Stimulated activated CD4-positive, alpha-beta T cell treated with anti-CD3 and anti-CD28 coated beads, Interleukin-1b, Interleukin-23, amount 100 ng/mL, for 4 hours (primary cell): ENCODE measurements at regions not wholly inside any gene's neighbourhood (a gene's known extent, or its start where the extent isn't known, plus 50 kb on each side); places are given as distances from the start of the nearest gene placed in this dataset.
"Not testable (repeated sequence)": the region's sequence is repeated elsewhere in the genome, so short reads cannot be mapped to it uniquely, and the experiment has no call there.

ENCODE experiments used
- DNase-seq, 2 donors: peaks; one replicate each; pipeline ENCODE4 v3.0.0-alpha.2; 2020; ENCODE audit warnings: low read depth in 2 of 2

DNA sequence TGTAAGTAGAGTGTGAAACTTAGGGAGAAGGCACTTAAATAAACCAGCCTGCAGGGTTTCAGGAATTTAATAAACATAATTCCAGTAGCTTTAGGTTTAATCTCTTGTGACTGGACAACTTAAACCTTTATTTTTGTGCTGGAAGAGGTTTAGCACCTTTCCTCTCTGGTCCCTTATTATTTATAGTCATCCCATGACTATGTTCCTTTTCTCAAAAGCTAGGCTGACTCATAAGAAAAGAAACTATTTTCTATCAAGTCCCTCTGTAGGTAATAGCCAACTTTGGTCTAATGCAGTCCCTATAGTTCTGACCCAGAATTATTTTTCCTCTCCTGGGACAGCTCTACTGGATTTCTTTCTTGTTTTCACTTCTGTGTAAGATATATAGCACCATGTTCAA lies 588.9 kb downstream of the NR2F1-AS1 start:
- DNase-seq: no peak

DNA sequence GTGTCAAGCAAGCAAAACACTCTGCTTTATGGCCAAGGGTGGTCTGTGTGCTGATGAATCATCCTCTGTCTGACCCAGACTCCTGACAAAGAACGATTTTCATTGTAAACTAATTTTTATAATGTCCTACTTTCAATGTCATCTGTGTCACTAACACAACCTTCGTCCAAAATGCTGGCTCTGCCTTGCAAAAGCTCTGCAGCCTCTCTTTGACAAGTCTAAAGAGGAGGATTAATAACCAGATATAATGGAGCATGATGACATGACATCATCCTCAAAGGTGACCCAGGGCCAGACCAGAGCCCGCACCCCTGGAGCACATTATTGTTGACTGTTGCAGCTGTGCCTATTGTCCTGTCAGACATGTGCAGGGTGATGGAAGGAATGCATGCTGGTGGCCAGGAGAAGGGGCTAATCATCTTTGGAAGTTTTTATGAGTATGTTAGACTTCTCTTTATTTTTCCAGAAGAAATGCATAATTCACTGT lies 589.4 kb downstream of the NR2F1-AS1 start:
- DNase-seq: no peak

DNA sequence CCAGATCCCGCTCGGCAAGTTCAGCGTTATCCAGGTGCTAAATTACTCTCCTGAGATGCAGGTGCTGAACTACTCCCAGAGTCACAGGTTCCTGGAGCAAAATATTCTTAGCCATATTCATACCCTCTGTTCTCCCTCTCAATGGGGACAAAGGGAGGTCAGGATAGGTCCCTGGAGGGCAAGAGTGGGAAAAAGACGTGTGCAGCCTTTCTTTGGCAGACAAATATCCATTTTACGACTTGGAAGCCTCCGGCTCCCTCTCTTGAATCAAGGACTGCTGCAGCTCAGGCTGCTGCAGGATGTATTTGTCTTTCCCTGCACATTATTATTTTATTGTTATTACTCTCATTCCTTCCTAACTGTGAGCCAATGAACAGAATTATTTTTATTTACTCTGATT lies 590.2 kb downstream of the NR2F1-AS1 start:
- DNase-seq: no peak

DNA sequence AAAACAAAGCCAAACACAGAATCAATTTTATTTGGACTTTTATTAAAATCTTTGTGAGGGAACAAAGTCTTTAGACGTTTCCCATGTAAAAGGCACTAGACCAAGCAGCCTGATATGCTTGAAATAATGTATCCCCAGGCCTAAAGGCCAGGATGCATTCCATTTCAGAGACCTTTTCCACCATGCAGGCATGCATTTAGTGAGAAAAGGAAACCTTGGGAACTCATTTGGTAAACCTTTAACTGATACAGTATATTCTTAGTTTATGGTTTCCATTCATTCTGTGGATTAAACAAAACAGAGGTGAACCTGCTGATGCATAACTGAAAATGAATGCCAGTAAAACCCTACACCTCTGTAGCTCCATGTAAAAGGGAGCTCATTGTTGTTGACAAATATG lies 600.0 kb downstream of the NR2F1-AS1 start:
- no peak for DNase-seq

DNA sequence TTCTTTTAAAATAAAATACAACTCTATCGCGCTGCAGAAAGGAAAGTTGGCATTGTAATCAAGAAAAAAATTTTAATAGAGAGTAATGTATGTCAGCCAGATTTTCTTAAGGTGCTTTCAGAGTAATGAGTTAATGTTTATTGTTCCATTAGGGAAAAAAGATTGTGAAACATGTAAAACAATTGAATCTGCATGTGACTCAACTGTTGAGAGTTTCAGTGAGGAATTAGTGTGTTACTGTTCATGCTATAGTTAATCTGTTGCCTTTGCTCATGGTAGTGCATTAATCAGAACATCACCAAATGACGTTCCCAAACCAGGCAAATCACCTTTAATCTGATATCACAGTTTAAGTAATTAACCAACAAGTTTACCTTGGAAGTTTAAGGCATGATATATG lies 600.5 kb downstream of the NR2F1-AS1 start:
- DNase-seq: no peak

DNA sequence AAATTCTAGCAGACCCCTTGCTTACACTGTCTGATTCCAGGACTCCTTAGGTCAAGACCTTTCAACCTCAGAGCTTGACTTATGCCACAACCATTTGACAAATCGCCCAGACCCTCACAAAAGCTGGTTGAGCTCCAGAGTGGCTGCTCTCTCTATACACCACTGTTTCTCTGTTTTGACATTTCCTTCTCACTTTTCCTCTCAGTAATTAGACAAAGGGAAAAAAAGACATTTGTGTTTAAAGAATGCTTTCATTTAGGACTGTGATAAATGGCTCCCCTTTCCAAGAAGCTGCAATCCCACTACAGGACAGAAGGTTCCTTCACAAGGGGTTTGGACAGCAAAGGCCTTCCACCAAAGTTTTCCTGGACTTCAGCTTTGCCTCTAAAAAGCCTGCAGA lies 601.3 kb downstream of the NR2F1-AS1 start:
- no peak for DNase-seq

DNA sequence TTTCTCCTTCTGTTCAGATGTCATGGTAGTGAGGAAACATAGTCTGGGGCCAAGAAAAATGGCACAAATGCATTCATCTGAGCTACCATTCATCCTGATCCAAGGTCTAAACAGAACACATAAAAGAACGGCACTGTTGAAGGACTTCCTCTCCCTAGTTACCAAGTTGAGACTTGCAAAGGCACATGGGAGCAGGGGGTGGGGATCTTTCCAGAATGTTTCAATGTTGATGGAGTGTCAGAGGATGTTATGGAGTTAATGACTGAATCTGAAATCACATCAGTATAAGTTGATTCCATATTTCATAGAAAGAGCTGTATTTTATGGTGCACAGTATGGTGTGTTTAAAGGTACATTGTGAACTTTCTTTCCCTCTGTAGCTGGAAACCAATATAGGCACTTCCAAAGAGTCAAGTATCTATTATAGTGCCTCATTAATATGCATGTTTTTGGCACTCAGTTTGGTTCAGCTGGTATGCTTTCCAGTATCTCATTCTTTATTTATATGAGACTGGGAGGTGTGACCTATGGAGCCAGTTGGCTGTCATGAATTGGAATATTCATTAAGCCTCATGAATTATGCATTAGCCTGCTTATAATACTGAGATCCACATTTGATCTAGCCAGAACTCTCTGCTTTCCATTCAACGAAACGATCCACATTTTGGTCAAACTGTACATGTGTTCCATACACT lies 603.0 kb downstream of the NR2F1-AS1 start:
- DNase-seq: no peak

DNA sequence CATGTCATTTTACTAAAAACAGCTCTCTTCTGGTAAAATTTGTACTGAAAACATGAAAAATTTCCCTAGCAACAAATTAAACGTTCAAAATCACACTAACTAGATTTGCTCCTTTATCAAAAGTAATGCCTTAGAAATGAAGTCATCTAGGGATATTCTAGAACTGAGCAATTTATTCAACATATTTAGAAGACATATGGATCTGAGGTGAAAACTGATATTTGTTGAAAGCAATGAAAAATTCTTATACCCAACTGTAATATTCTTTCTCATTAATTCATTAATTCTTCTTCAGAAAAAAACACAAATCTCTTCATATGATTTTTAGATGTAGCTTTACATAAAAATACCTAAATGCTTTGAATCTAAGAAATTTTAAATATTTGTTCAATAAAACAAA lies 604.9 kb downstream of the NR2F1-AS1 start:
- DNase-seq: no peak

DNA sequence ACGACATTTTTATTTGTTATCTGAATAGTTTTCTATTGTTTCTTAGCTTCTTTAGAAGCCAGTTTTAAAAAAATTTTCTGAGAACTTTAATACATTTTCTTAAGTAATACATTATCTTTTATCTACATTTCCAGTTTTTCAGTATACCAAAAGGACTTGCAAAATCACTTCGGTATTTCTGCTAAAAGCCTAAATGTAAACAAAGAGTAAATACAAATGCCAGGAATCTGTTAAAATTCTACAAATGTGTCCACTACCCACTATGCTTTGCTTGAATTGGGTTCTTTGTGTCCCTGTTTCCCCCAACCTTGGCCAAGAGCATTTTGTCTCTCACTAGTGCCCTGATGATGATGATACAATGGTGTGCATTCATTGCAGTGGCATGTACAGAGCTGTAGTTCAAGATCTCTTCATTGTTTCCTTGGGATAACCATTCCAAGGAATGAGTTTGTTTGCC lies 611.2 kb downstream of the NR2F1-AS1 start:
- no peak for DNase-seq

DNA sequence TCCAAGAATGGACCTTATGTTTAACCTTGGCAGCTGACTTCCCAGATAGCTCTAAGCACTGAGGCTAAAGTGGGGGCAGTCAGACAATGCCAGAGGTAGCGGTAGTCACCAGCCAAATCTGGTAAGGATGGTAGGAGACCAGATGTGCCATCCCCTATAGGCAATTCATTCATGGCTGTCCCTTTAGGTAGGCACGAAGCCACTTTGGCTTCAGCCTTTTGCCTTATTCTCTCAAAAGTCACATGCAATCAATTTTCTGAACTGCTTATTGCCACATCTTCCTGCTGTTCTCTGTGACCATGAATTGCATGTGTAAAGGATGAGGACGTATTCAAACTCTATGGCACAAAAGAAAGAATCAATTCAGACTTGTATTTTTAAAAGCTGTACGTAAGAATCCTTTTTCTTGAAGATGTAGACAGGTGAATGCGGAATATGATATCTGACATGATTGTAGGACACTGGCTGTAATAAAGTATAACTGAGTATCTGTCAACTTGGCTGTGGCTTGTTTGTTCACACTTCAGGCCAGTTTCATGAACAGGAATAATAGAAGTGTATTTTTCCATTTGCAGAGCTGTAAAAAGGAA lies 611.7 kb downstream of the NR2F1-AS1 start:
- DNase-seq: no peak

DNA sequence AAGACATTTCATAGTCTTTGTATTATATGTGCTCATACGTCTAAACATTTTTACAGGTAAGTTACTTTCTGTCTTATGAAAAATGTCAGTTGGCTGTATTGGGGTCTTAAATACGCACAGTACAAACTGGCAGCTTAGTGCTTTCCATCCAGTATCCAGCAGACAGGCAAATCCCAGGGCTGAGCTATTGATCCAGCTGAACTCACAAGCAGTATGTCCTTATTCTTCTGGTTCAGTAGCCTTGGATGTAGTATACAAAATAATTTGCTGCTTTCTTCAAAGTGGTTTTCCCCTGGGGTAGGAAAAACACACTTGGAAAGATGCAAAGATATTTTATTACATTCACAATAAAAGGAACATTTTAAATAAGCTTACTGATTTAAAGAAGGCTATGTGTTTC lies 617.2 kb downstream of the NR2F1-AS1 start:
- DNase-seq: no peak

DNA sequence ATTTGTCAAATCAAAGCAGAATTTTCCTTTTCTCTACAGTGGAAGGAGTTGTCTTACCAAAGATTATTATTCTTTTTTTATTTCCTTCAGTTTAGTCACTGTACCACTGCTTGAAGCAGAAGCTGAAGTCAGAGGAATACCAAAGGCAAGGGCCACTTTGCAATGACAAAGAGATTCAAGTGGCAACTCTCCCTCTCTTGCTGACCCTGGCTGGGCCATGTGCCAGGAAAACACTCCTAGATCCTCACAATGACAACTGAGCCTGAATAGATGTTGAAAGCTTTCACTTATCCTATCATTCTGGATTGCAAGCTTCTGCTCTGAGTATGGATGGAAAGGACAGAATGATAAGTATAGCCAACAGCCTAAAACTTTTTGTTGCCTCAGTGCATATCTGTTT lies 618.3 kb downstream of the NR2F1-AS1 start:
- no peak for DNase-seq

DNA sequence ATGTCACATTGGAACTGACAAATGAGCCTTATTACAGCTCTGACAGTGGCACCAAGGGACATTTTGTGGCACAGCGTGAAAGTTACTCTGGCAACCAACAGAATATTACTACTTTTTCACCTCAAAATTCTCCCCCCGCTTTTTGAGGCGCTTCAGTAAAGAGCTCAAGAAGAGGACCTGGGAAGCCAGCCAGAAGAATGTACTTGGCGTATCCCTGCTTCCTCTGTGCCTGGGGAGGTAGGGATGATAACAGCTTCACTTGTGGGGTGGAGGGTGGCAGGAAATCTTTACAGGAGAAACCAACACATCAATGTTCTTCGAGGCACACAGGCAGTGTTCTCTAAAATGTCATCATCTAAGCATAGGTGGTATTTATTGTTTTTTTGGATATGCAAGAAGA lies 624.1 kb downstream of the NR2F1-AS1 start:
- no peak for DNase-seq

DNA sequence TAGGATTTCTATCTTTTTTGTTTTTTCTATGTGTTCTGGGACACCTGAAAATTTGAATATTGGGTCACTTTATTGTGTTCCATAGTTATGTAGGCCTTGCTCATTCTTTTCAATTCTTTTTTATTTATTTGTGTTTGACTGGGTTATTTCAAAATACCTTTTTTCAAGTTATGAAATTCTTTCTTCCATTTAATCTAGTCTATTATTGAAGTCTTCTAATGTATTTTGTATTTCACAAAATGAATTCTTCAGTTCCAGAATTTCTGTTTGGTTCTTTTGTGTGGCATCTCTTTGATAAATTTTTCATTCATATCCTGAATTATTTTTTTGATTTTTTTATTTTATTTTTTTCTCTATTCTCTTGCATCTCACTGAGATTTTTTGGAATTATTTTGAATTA lies 628.8 kb downstream of the NR2F1-AS1 start:
- no peak for DNase-seq

DNA sequence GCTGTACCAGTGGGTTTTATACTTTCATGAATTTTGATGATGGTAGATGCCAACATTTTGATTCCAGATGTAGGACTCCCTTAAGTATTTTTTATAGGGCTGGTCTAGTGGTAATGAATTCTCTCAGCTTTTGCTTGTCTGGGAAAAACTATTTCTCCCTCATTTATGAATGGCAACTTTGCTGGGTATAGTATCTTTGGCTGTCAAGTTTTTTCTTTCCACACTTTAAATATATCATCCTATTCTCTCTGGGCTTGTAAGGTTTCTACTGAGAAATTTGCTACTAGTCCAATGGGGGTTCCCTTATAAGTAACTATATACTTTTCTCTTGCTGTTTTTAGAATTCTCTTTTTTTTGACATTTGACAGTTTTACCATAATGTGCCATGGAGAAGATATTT lies 629.3 kb downstream of the NR2F1-AS1 start:
- no peak for DNase-seq

DNA sequence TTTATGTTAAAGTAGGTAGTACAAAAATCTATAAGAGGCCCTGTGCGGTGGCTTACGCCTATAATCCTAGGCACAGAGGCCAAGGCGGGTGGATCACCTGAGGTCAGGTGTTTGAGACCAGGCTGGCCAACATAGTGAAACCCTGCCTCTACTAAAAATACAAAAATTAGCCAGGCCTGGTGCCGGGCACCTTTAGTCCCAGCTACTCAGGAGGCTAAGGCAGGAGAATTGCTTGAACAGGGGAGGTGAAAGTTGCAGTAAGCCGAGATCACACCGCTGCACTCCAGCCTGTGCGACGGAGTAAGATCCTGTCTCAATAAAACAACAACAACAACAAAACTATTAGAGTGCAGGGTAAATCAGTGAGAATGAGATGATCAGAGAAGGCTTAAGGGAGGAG lies 634.5 kb downstream of the NR2F1-AS1 start:
- DNase-seq: no peak

DNA sequence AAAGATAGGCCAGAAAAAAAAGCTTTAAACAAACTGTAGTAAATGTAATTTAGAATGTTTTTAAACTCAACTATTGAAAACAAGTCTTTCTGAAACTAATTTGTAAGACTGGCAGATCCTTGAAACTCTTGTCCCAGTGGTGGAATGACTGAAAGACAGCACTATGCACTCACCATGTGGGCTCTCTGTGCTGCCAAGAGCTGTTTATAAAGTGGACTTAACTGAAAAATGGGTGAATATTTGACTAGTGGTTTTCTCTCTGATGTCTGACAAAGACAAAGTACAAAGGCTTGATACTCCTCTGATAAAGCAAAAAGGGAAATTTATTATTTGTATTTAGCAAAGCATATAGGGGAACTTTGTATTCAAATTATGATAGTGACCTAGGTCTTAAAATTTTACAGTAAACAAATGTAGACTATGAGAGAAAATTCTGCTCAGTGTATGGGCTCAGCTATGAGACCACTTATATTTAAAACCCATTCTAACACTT lies 635.4 kb downstream of the NR2F1-AS1 start:
- DNase-seq: no peak

DNA sequence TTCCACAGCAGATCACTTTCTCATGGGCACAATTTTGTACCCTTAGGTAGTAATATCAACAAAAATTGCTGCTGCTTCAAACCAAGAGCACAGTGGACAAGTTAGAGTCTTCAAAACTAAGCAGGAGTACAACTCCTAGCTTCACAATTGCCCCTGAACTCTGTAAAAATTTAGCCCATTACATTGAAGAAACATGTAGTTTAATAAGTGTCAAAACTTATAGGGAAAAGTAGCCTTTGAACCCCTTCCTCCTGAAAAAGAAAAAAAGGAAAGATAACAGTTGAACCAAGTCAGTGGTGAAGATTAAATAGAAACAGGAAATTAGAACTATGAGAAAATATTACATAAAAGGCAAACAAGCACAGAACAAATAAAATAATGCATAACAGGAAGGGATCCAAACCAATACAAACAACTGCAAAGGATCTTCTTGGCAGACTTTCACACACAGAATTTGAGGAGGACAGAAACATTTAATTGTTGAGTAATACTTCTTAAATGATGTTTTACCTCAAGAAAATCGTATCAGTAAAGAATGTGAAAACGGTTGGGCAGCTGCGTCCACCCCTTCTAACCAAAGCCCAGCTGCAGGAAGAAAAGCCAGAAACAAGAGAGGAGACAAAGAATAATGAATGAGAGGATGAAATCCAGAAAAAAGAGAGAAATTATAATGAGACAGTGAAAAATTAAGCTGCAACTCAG lies 636.0 kb downstream of the NR2F1-AS1 start:
- DNase-seq: no peak

DNA sequence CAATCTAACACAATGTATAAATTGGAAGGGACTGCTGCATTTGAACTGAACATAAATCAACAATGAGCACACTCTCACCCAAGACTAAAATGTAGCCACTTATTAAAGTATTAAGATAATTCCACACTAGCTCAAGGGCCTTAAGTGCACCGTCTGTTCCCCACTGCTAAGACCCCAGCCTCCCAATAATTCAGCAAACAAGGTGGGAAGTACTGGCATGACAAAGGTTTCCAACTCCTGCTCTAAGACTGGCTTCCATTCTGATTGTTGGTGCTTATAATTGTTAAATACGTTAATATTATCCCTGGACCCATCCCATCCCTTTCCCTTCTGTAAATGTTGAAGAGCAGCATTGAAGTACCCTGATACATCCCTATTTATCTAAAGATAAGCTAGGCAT lies 636.7 kb downstream of the NR2F1-AS1 start:
- DNase-seq: no peak

DNA sequence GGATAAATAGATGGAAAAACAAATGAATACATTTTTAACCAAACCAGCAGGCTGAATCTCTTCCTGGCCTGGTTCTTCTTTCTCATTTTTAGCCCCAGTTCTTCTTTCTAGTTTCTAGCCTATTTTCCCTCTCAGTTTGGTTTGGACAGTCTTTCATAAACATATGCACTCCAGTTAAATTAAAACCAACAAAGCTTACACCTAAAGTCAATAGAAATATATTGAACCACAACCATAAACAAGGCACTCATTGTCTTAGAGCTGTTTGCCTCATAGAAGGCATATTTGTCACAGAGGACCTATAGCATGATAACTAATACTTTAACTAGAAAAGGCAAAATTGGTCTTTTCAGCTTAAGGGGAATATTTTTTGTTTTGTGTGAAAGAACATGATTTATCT lies 638.3 kb downstream of the NR2F1-AS1 start:
- DNase-seq: no peak

DNA sequence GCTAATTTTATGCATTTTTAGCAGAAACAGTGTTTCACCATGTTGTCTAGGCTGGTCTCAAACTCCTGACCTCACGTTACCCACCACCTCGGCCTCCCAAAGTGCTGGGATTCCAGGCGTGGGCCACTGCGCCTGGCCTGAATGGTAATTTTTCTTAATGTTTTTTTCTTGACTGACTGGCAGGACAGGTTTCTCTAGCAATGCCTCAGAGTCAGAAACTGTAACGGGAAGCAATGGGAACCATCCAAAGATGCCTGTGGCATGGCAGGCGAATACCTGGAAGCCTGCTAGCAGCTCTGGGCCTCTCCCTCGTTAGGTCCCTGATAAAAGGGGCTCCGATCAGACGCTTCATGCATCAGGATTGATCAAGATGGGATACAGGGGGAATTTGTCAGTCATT lies 639.2 kb downstream of the NR2F1-AS1 start:
- no peak for DNase-seq

DNA sequence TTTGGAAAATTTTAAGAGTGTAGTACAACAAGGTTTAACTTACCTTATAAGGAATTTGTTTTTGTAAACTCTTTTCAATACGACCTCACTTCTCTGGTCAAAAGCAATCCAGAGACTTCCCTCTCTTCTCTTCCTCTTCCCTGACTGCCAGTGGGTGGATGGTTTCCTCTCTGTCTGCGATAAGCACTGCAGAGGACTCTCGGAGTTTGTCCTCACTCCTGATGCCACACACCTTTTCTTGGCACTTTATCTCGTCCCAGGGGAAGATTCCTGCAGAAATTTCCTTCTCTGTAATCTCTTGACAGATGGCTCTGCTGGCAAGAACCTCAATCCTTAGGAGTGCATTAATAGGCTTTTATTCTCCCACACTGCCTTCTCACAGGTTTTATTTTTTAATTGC lies 641.6 kb downstream of the NR2F1-AS1 start:
- no peak for DNase-seq

DNA sequence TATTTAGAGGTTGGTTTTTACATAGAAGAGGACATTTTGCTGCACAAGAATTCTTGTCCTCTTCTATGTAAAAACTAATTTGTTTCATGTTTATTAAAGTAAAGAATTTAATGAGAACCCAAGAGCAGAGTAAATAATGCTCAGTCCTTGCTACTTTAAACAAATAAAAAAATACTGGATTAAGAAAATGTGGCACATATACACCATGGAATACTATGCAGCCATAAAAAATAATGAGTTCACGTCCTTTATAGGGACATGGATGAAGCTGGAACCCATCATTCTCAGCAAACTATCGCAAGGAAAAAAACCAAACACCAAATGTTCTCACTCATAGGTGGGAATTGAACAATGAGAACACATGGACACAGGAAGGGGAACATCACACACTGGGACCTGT lies 643.6 kb downstream of the NR2F1-AS1 start:
- DNase-seq: not testable (repeated sequence)
